ENCODE measurements at regions not wholly inside any gene's neighbourhood (a gene's known extent, or its start where the extent isn't known, plus 50 kb on each side); places are given as distances from the start of the nearest gene placed in this dataset.

GRCh38 chr6:43869079-43869710 is 99.2 kb downstream of the VEGFA start:
- TF ChIP-seq POLR2AphosphoS5 (IDR thresholded peaks at IDR 0.05; ENCODE audit: low read depth, low read length) (no peak), GFI1 (CRISPR knock-in tag; IDR thresholded peaks at IDR 0.05; ENCODE audit: borderline replicate concordance) (no peak)
